ENCODE measurements at regions not wholly inside any gene's neighbourhood (a gene's known extent, or its start where the extent isn't known, plus 50 kb on each side); places are given as distances from the start of the nearest gene placed in this dataset.

- BruUV-seq (replicated peaks): no TSS peak
- Mint-ChIP-seq H3K4me3 (ENCODE audit: low read depth, unreplicated experiment) (no peak overlapping the region), H3K4me1 (ENCODE audit: low read depth, unreplicated experiment) (no peaks in the 10 kb centered on the region), H3K36me3 (ENCODE audit: insufficient read depth, unreplicated experiment) (no peaks in the 10 kb centered on the region), H3K27ac (ENCODE audit: unreplicated experiment) (no peak overlapping the region), H3K9me3 (ENCODE audit: low read depth, unreplicated experiment) (no peaks in the 10 kb centered on the region), H3K27me3 (ENCODE audit: unreplicated experiment) (peaks cover 97% of the 10 kb centered on the region)
- TF ChIP-seq CTCF (IDR thresholded peaks at IDR 0.05; ENCODE audit: unreplicated experiment): no peak
- no peak for DNase-seq
- intact Hi-C loops (cut with micrococcal nuclease; ENCODE audit: unreplicated experiment): no loop called here
- CTCF ChIA-PET: no interaction called here
Measured at GRCh38 chr3:127120851-127121647, 71.9 kb upstream of the PRR23E start.

GRCh38 chr3:127121885-127122284, 71.0 kb upstream of the PRR23E start:
- CTCF ChIA-PET: interaction anchor here (1.0 kb wide), 1 partner anchor 8 kb away, joined by 3 read pairs; no protein-coding TSS in a partner anchor
- Mint-ChIP-seq H3K27me3 (ENCODE audit: unreplicated experiment) (peaks cover 97% of the 10 kb centered on the region), H3K27ac (ENCODE audit: unreplicated experiment) (no peak overlapping the region), H3K36me3 (ENCODE audit: insufficient read depth, unreplicated experiment) (no peaks in the 10 kb centered on the region), H3K4me3 (ENCODE audit: low read depth, unreplicated experiment) (no peak overlapping the region), H3K4me1 (ENCODE audit: low read depth, unreplicated experiment) (no peaks in the 10 kb centered on the region), H3K9me3 (ENCODE audit: low read depth, unreplicated experiment) (no peaks in the 10 kb centered on the region)
- BruUV-seq (replicated peaks): no TSS peak
- DNase-seq: no peak
- TF ChIP-seq CTCF (IDR thresholded peaks at IDR 0.05; ENCODE audit: unreplicated experiment): no peak
- intact Hi-C loops (cut with micrococcal nuclease; ENCODE audit: unreplicated experiment): no loop called here

GRCh38 chr3:127123533-127123932, 69.4 kb upstream of the PRR23E start:
- no peak for TF ChIP-seq CTCF (IDR thresholded peaks at IDR 0.05; ENCODE audit: unreplicated experiment)
- CTCF ChIA-PET: no interaction called here
- Mint-ChIP-seq H3K27me3 (ENCODE audit: unreplicated experiment) (peaks cover 94% of the 10 kb centered on the region), H3K9me3 (ENCODE audit: low read depth, unreplicated experiment) (no peaks in the 10 kb centered on the region), H3K4me3 (ENCODE audit: low read depth, unreplicated experiment) (no peak overlapping the region), H3K4me1 (ENCODE audit: low read depth, unreplicated experiment) (no peaks in the 10 kb centered on the region), H3K36me3 (ENCODE audit: insufficient read depth, unreplicated experiment) (no peaks in the 10 kb centered on the region), H3K27ac (ENCODE audit: unreplicated experiment) (no peak overlapping the region)
- no peak for DNase-seq
- BruUV-seq (replicated peaks): no TSS peak
- intact Hi-C loops (cut with micrococcal nuclease; ENCODE audit: unreplicated experiment): no loop called here

- Mint-ChIP-seq H3K27ac (ENCODE audit: unreplicated experiment) (no peak overlapping the region), H3K4me3 (ENCODE audit: low read depth, unreplicated experiment) (no peak overlapping the region), H3K9me3 (ENCODE audit: low read depth, unreplicated experiment) (no peaks in the 10 kb centered on the region), H3K27me3 (ENCODE audit: unreplicated experiment) (peaks cover 90% of the 10 kb centered on the region), H3K36me3 (ENCODE audit: insufficient read depth, unreplicated experiment) (no peaks in the 10 kb centered on the region), H3K4me1 (ENCODE audit: low read depth, unreplicated experiment) (no peaks in the 10 kb centered on the region)
- CTCF ChIA-PET: no interaction called here
- intact Hi-C loops (cut with micrococcal nuclease; ENCODE audit: unreplicated experiment): no loop called here
- BruUV-seq (replicated peaks): no TSS peak
- no peak for TF ChIP-seq CTCF (IDR thresholded peaks at IDR 0.05; ENCODE audit: unreplicated experiment)
- DNase-seq: no peak
Measured at GRCh38 chr3:127124120-127124519, 68.8 kb upstream of the PRR23E start.
